LNCaP clone FGC (cell line): ENCODE measurements at regions not wholly inside any gene's neighbourhood (a gene's known extent, or its start where the extent isn't known, plus 50 kb on each side); places are given as distances from the start of the nearest gene placed in this dataset.

ENCODE experiments used
- DNase-seq: peaks from one replicate; pipeline ENCODE4 v3.0.0-alpha.2; 2011; ENCODE audit warnings: low read depth
- H3K4me3 ChIP-seq: 2 replicates; pipeline ENCODE4 v1.5.1; 2011; ENCODE audit warnings: mild to moderate bottlenecking, low read depth, low read length, control low read depth
- CTCF ChIP-seq: IDR thresholded peaks from 2 replicates; pipeline ENCODE4 v1.5.1; 2012; ENCODE audit warnings: mild to moderate bottlenecking; ENCODE audit not compliant: control insufficient read depth, insufficient read depth; ENCODE audit errors: extremely low read depth

- DNase-seq = no peak
- no peak overlapping the region for H3K4me3 ChIP-seq
- TF ChIP-seq CTCF = no peak
Measured at GRCh38 chr3:188082450-188082849, 71.5 kb upstream of the LPP start.

GRCh38 chr3:188083011-188083410, 70.9 kb upstream of the LPP start:
- TF ChIP-seq CTCF = no peak
- DNase-seq = no peak
- no peak overlapping the region for H3K4me3 ChIP-seq

GRCh38 chr3:188084752-188085583, 69.0 kb upstream of the LPP start:
- TF ChIP-seq CTCF = no peak
- DNase-seq = no peak
- no peak overlapping the region for H3K4me3 ChIP-seq

GRCh38 chr3:188085584-188086560, 68.1 kb upstream of the LPP start:
- H3K4me3 ChIP-seq = no peak overlapping the region
- no peak for DNase-seq
- TF ChIP-seq CTCF = no peak

GRCh38 chr3:188088948-188089685, 64.8 kb upstream of the LPP start:
- no peak for TF ChIP-seq CTCF
- H3K4me3 ChIP-seq = no peak overlapping the region
- DNase-seq = no peak

- DNase-seq = no peak
- no peak overlapping the region for H3K4me3 ChIP-seq
- TF ChIP-seq CTCF = no peak
Measured at GRCh38 chr3:188090620-188091309, 63.2 kb upstream of the LPP start.
